ENCODE measurements at regions not wholly inside any gene's neighbourhood (a gene's known extent, or its start where the extent isn't known, plus 50 kb on each side); places are given as distances from the start of the nearest gene placed in this dataset.
"Not testable (repeated sequence)": the region's sequence is repeated elsewhere in the genome, so short reads cannot be mapped to it uniquely, and the experiment has no call there.

GRCh38 chr13:31385540-31385939, 185.8 kb downstream of the B3GLCT start:
- DNase-seq (ENCODE audit: extremely low read depth, low read depth), result no peak
- TF ChIP-seq CTCF (IDR thresholded peaks at IDR 0.05; ENCODE audit: low read depth, low read length, missing control alignments), result no peak
- no peak overlapping the region for H3K4me3 ChIP-seq (replicated peaks; ENCODE audit: low read depth, low read length)

GRCh38 chr13:31394506-31394905, 194.7 kb downstream of the B3GLCT start:
- DNase-seq (ENCODE audit: extremely low read depth, low read depth), result peak; percentile 3
- no peak for TF ChIP-seq CTCF (IDR thresholded peaks at IDR 0.05; ENCODE audit: low read depth, low read length, missing control alignments)
- no peak overlapping the region for H3K4me3 ChIP-seq (replicated peaks; ENCODE audit: low read depth, low read length)

- no peak overlapping the region for H3K4me3 ChIP-seq (replicated peaks; ENCODE audit: low read depth, low read length)
- TF ChIP-seq CTCF (IDR thresholded peaks at IDR 0.05; ENCODE audit: low read depth, low read length, missing control alignments), result no peak
- DNase-seq (ENCODE audit: extremely low read depth, low read depth), result no peak
Observed at GRCh38 chr13:31395090-31395489, 195.3 kb downstream of the B3GLCT start.

- H3K4me3 ChIP-seq (replicated peaks; ENCODE audit: low read depth, low read length), result no peak overlapping the region
- no peak for TF ChIP-seq CTCF (IDR thresholded peaks at IDR 0.05; ENCODE audit: low read depth, low read length, missing control alignments)
Observed at GRCh38 chr13:31399690-31400089, 199.9 kb downstream of the B3GLCT start.

GRCh38 chr13:31403711-31404110, 203.9 kb downstream of the B3GLCT start:
- not testable (repeated sequence) for H3K4me3 ChIP-seq (replicated peaks; ENCODE audit: low read depth, low read length); DNase-seq (ENCODE audit: extremely low read depth, low read depth)

More at GRCh38 chr13:31399690-31400089, 199.9 kb downstream of the B3GLCT start:
- DNase-seq (ENCODE audit: extremely low read depth, low read depth), result no peak

GRCh38 chr13:31408927-31409326, 209.2 kb downstream of the B3GLCT start:
- H3K4me3 ChIP-seq (replicated peaks; ENCODE audit: low read depth, low read length), result no peak overlapping the region
- TF ChIP-seq CTCF (IDR thresholded peaks at IDR 0.05; ENCODE audit: low read depth, low read length, missing control alignments), result no peak
- DNase-seq (ENCODE audit: extremely low read depth, low read depth), result no peak

GRCh38 chr13:31409678-31410356, 210.0 kb downstream of the B3GLCT start:
- no peak for TF ChIP-seq CTCF (IDR thresholded peaks at IDR 0.05; ENCODE audit: low read depth, low read length, missing control alignments)
- DNase-seq (ENCODE audit: extremely low read depth, low read depth), result no peak
- no peak overlapping the region for H3K4me3 ChIP-seq (replicated peaks; ENCODE audit: low read depth, low read length)

Measured in HFF-Myc (cell line).